K562 (cell line): ENCODE measurements at regions not wholly inside any gene's neighbourhood (a gene's known extent, or its start where the extent isn't known, plus 50 kb on each side); places are given as distances from the start of the nearest gene placed in this dataset.

ENCODE experiments used
- CC2D1A ChIP-seq: fragments of 450-650 bp; IDR thresholded peaks from 2 replicates; pipeline ENCODE4 v1.6.1; 2017; ENCODE audit warnings: mild to moderate bottlenecking
- RCOR1 ChIP-seq, 2 experiments: IDR thresholded peaks; 2 replicates each; pipeline ENCODE4 v1.6.1; 2012; ENCODE audit warnings: low read depth in 2 of 2, low read length in 2 of 2, borderline replicate concordance in 1 of 2, improper control_type of control experiment in 1 of 2

- no peak for TF ChIP-seq RCOR1 (IDR thresholded peaks at IDR 0.05; ENCODE audit: borderline replicate concordance in 1 of 2, low read depth in 2 of 2, low read length in 2 of 2)
- no peak for TF ChIP-seq CC2D1A
These were observed 52.6 kb upstream of the ICA1 start for GRCh38 chr7:8314566-8314965.
